OCI-LY3 (cell line): ENCODE measurements at regions not wholly inside any gene's neighbourhood (a gene's known extent, or its start where the extent isn't known, plus 50 kb on each side); places are given as distances from the start of the nearest gene placed in this dataset.

Source experiments
- H2AFZ ChIP-seq: fragments of 200-600, 300-600 bp; shearing (Covaris generic); 2 replicates; pipeline ENCODE4 v1.6.0; 2014; ENCODE audit warnings: antibody characterized with exemption, low read depth, low read length
- H3K27ac ChIP-seq: fragments of 200-600, 300-600 bp; sonication (generic); 2 replicates; pipeline ENCODE4 v1.5.1; 2014; ENCODE audit warnings: mild to moderate bottlenecking, low read length, moderate library complexity, mixed read lengths
- H3K27me3 ChIP-seq: fragments of 200-600, 300-600 bp; sonication (generic); 2 replicates; pipeline ENCODE4 v1.6.1; 2014; ENCODE audit warnings: low read depth, low read length, mixed read lengths
- H3K36me3 ChIP-seq: fragments of 200-600, 300-600 bp; sonication (generic); replicated peaks from 2 replicates; pipeline ENCODE3; 2014; ENCODE audit warnings: low read depth, low read length, mixed read lengths
- H3K4me1 ChIP-seq: fragments of 300-600, 200-600 bp; sonication (generic); 2 replicates; pipeline ENCODE4 v1.6.1; 2014; ENCODE audit warnings: low read length, mixed read lengths
- H3K4me2 ChIP-seq: fragments of 200-600, 300-600 bp; sonication (generic); 2 replicates; pipeline ENCODE4 v1.6.1; 2014; ENCODE audit warnings: low read length, mixed read lengths
- H3K4me3 ChIP-seq: fragments of 300-600, 200-600 bp; sonication (generic); 2 replicates; pipeline ENCODE4 v1.5.1; 2014; ENCODE audit warnings: antibody characterized with exemption, mild to moderate bottlenecking, low read length, moderate library complexity
- H3K79me2 ChIP-seq: fragments of 300-600, 200-600 bp; shearing (Covaris generic); 2 replicates; pipeline ENCODE4 v1.6.1; 2014; ENCODE audit warnings: mild to moderate bottlenecking, low read length, mixed read lengths
- H3K9ac ChIP-seq: fragments of 300-600, 200-600 bp; shearing (Covaris generic); 2 replicates; pipeline ENCODE4 v1.6.0; 2014; ENCODE audit warnings: mild to moderate bottlenecking, low read length, moderate library complexity
- H3K9me3 ChIP-seq: fragments of 200-600, 300-600 bp; shearing (Covaris generic); 2 replicates; pipeline ENCODE4 v1.6.1; 2014; ENCODE audit warnings: low read length, mixed read lengths; ENCODE audit not compliant: insufficient read depth
- H4K20me1 ChIP-seq: fragments of 200-600, 300-600 bp; sonication (generic); 2 replicates; pipeline ENCODE4 v1.6.1; 2016; ENCODE audit warnings: low read length, mixed read lengths; ENCODE audit not compliant: insufficient read depth
- EZH2phosphoT487 ChIP-seq: fragments of 200-600 bp; shearing (Covaris generic); IDR thresholded peaks from 2 replicates; pipeline ENCODE4 v1.6.1; 2018; ENCODE audit warnings: antibody characterized with exemption, mixed run types, low read depth
- TF ChIP-seq, protein P1 (sequence below): fragments of 200-600, 300-600 bp; sonication (generic); IDR thresholded peaks from 2 replicates; pipeline ENCODE4 v1.5.1; 2014; ENCODE audit warnings: antibody characterized with exemption, low read length, low read depth

DNA sequence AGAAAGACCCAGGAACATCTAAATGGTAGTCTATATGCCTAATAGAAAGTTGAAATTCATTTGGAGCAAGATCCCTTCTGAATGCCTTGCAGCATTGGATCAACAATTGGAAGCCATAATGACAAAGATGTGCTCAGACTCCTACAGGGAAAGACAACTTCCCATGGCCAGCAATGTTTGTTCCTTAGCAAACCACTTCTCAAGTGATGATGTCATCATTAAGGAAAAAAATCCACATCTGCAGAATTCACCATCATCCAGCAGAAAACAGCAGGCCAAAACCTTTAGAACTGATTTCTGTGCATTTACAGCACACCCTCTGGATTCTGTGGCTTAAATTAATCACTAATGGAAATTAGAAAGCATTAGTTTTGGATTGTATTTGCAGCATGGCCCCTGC, 82.4 kb upstream of the ZIC3 start:
- Histone ChIP-seq H4K20me1 (no peaks in the 10 kb centered on the region), H2AFZ (no peak overlapping the region), H3K27ac (no peak overlapping the region), H3K9me3 (no peaks in the 10 kb centered on the region), H3K27me3 (no peaks in the 10 kb centered on the region), H3K9ac (no peak overlapping the region), H3K36me3 (no peaks in the 10 kb centered on the region), H3K4me3 (no peak overlapping the region), H3K4me2 (no peak overlapping the region), H3K4me1 (no peaks in the 10 kb centered on the region), H3K79me2 (no peaks in the 10 kb centered on the region)
- TF ChIP-seq, protein P1, sequence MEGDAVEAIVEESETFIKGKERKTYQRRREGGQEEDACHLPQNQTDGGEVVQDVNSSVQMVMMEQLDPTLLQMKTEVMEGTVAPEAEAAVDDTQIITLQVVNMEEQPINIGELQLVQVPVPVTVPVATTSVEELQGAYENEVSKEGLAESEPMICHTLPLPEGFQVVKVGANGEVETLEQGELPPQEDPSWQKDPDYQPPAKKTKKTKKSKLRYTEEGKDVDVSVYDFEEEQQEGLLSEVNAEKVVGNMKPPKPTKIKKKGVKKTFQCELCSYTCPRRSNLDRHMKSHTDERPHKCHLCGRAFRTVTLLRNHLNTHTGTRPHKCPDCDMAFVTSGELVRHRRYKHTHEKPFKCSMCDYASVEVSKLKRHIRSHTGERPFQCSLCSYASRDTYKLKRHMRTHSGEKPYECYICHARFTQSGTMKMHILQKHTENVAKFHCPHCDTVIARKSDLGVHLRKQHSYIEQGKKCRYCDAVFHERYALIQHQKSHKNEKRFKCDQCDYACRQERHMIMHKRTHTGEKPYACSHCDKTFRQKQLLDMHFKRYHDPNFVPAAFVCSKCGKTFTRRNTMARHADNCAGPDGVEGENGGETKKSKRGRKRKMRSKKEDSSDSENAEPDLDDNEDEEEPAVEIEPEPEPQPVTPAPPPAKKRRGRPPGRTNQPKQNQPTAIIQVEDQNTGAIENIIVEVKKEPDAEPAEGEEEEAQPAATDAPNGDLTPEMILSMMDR = no peak
- TF ChIP-seq EZH2phosphoT487 = no peak

GRCh38 chrX:137482136-137482535, 83.8 kb upstream of the ZIC3 start:
- Histone ChIP-seq H4K20me1 (no peaks in the 10 kb centered on the region), H3K27me3 (no peaks in the 10 kb centered on the region), H3K4me3 (no peak overlapping the region), H2AFZ (no peak overlapping the region), H3K9me3 (no peaks in the 10 kb centered on the region), H3K36me3 (no peaks in the 10 kb centered on the region), H3K9ac (no peak overlapping the region), H3K4me2 (no peak overlapping the region), H3K27ac (no peak overlapping the region), H3K79me2 (no peaks in the 10 kb centered on the region), H3K4me1 (no peaks in the 10 kb centered on the region)
- TF ChIP-seq, protein P1 = no peak
- TF ChIP-seq EZH2phosphoT487 = no peak

DNA sequence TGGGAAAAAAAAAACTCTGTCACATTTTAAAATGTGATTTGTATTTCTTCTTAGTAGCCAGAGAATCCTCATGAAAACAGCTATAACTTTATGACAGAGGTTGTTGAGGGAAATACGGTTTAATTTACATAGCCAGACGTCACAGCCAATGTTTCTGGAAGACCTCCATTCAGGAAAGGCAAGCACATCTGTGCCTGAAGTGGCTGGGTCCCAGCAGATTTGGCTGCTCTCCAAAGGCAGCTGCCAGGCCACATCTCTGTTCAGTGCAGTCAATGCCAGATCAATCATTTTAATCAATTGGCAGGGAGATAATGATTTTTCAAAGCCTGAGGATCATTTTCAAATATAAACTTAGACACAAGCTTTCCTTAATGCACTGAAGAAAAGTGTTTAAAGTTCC, 86.5 kb upstream of the ZIC3 start:
- H3K9ac ChIP-seq = no peak overlapping the region
- H3K36me3 ChIP-seq = no peaks in the 10 kb centered on the region
- no peak overlapping the region for H3K27ac ChIP-seq
- H3K4me2 ChIP-seq = no peak overlapping the region
- H3K4me3 ChIP-seq = no peak overlapping the region
- H4K20me1 ChIP-seq = no peaks in the 10 kb centered on the region
- TF ChIP-seq EZH2phosphoT487 = no peak
- TF ChIP-seq, protein P1 = no peak
- H3K4me1 ChIP-seq = no peaks in the 10 kb centered on the region
- no peak overlapping the region for H2AFZ ChIP-seq
- no peaks in the 10 kb centered on the region for H3K79me2 ChIP-seq
- H3K27me3 ChIP-seq = no peaks in the 10 kb centered on the region
- no peaks in the 10 kb centered on the region for H3K9me3 ChIP-seq

- H3K4me2 ChIP-seq = no peak overlapping the region
- H3K9me3 ChIP-seq = no peaks in the 10 kb centered on the region
- TF ChIP-seq EZH2phosphoT487 = no peak
- TF ChIP-seq, protein P1 = no peak
- no peaks in the 10 kb centered on the region for H4K20me1 ChIP-seq
- no peak overlapping the region for H3K4me3 ChIP-seq
- no peak overlapping the region for H3K9ac ChIP-seq
- H3K36me3 ChIP-seq = no peaks in the 10 kb centered on the region
- H2AFZ ChIP-seq = no peak overlapping the region
- no peaks in the 10 kb centered on the region for H3K27me3 ChIP-seq
- no peaks in the 10 kb centered on the region for H3K79me2 ChIP-seq
- H3K4me1 ChIP-seq = no peaks in the 10 kb centered on the region
- no peak overlapping the region for H3K27ac ChIP-seq
These were observed 124.2 kb upstream of the ZIC3 start for GRCh38 chrX:137441711-137442110.
